Glutamatergic neuron (in vitro differentiated cells): ENCODE measurements at regions not wholly inside any gene's neighbourhood (a gene's known extent, or its start where the extent isn't known, plus 50 kb on each side); places are given as distances from the start of the nearest gene placed in this dataset.

Experiments used
- DNase-seq: peaks from one replicate; pipeline ENCODE4 v3.0.0; 2022
- H3K27ac Mint-ChIP-seq: one replicate; pipeline ENCODE4 v1.8.0; 2020; ENCODE audit warnings: mild to moderate bottlenecking, mixed read lengths, inconsistent platforms; ENCODE audit not compliant: unreplicated experiment
- H3K27me3 Mint-ChIP-seq: one replicate; pipeline ENCODE4 v1.8.0; 2020; ENCODE audit warnings: mild to moderate bottlenecking, moderate library complexity, mixed read lengths, inconsistent platforms; ENCODE audit not compliant: unreplicated experiment
- H3K36me3 Mint-ChIP-seq: one replicate; pipeline ENCODE4 v1.8.0; 2020; ENCODE audit warnings: mild to moderate bottlenecking, mixed read lengths, inconsistent platforms; ENCODE audit not compliant: unreplicated experiment
- H3K4me1 Mint-ChIP-seq: one replicate; pipeline ENCODE4 v1.8.0; 2020; ENCODE audit warnings: mild to moderate bottlenecking, low read depth, mixed read lengths, inconsistent platforms; ENCODE audit not compliant: unreplicated experiment
- H3K4me3 Mint-ChIP-seq: one replicate; pipeline ENCODE4 v1.8.0; 2020; ENCODE audit warnings: mild to moderate bottlenecking, mixed read lengths, inconsistent platforms; ENCODE audit not compliant: unreplicated experiment
- H3K9me3 Mint-ChIP-seq: one replicate; pipeline ENCODE4 v1.8.0; 2020; ENCODE audit warnings: mild to moderate bottlenecking, moderate library complexity, mixed read lengths, inconsistent platforms; ENCODE audit not compliant: unreplicated experiment
- CTCF ChIP-seq: fragments of 200-600 bp; sonication (generic); IDR thresholded peaks from one replicate; pipeline ENCODE4 v1.5.0; 2021; ENCODE audit not compliant: partially characterized antibody, unreplicated experiment

- DNase-seq = no peak
- no peak for TF ChIP-seq CTCF
- H3K27ac Mint-ChIP-seq = no peak overlapping the region
- H3K4me3 Mint-ChIP-seq = no peak overlapping the region
- no peaks in the 10 kb centered on the region for H3K4me1 Mint-ChIP-seq
- H3K36me3 Mint-ChIP-seq = no peaks in the 10 kb centered on the region
- no peaks in the 10 kb centered on the region for H3K9me3 Mint-ChIP-seq
- no peaks in the 10 kb centered on the region for H3K27me3 Mint-ChIP-seq
Observed at GRCh38 chr5:128615578-128615977, 77.5 kb upstream of the FBN2 start.

GRCh38 chr5:128626536-128627090 lies 88.6 kb upstream of the FBN2 start:
- DNase-seq = no peak
- no peaks in the 10 kb centered on the region for H3K4me1 Mint-ChIP-seq
- no peaks in the 10 kb centered on the region for H3K9me3 Mint-ChIP-seq
- peaks cover 2% of the 10 kb centered on the region for H3K27me3 Mint-ChIP-seq
- H3K4me3 Mint-ChIP-seq = no peak overlapping the region
- H3K36me3 Mint-ChIP-seq = no peaks in the 10 kb centered on the region
- TF ChIP-seq CTCF = no peak
- H3K27ac Mint-ChIP-seq = no peak overlapping the region

- Mint-ChIP-seq H3K27ac (no peak overlapping the region), H3K27me3 (peaks cover 2% of the 10 kb centered on the region), H3K4me1 (no peaks in the 10 kb centered on the region), H3K36me3 (no peaks in the 10 kb centered on the region), H3K9me3 (no peaks in the 10 kb centered on the region), H3K4me3 (no peak overlapping the region)
- no peak for TF ChIP-seq CTCF
- DNase-seq = no peak
Observed at GRCh38 chr5:128627939-128628338, 89.9 kb upstream of the FBN2 start.

- Mint-ChIP-seq H3K9me3 (no peaks in the 10 kb centered on the region), H3K4me1 (no peaks in the 10 kb centered on the region), H3K27ac (no peak overlapping the region), H3K27me3 (peaks cover 2% of the 10 kb centered on the region), H3K36me3 (no peaks in the 10 kb centered on the region), H3K4me3 (no peak overlapping the region)
- no peak for TF ChIP-seq CTCF
- DNase-seq = no peak
Observed at GRCh38 chr5:128629157-128629556, 91.1 kb upstream of the FBN2 start.

GRCh38 chr5:128630121-128630520 lies 92.1 kb upstream of the FBN2 start:
- DNase-seq = no peak
- Mint-ChIP-seq H3K27ac (no peak overlapping the region), H3K36me3 (no peaks in the 10 kb centered on the region), H3K27me3 (peaks cover 2% of the 10 kb centered on the region), H3K9me3 (no peaks in the 10 kb centered on the region), H3K4me3 (no peak overlapping the region), H3K4me1 (no peaks in the 10 kb centered on the region)
- no peak for TF ChIP-seq CTCF
